ENCODE measurements at regions not wholly inside any gene's neighbourhood (a gene's known extent, or its start where the extent isn't known, plus 50 kb on each side); places are given as distances from the start of the nearest gene placed in this dataset.

DNA sequence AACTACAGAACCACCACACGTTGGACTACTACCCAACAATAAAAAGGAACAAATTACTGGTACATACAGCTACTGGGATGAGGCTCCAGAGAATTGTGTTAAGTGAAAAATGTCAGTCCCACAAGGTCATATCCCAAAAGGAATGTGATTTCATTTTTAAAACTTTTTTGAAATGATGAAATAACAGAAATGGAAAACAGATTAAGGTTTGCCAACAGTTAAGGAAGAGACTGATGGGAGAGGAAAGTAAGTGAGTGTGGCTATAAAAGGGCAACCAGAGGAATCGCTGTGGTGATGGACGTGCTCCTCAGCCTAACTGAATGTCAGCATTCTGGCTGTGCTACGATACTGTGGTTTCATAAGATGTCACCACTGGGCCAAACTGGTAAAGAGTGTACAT is 512.8 kb downstream of the UQCRFS1 start:
- H3K79me1 ChIP-seq (ENCODE audit: low read depth, low read length), result no peaks in the 10 kb centered on the region
- no peak overlapping the region for H2BK5ac ChIP-seq (ENCODE audit: low read length)
- H2BK120ac ChIP-seq (ENCODE audit: low read depth, low read length), result no peak overlapping the region
- H3K14ac ChIP-seq (ENCODE audit: low read length), result no peak overlapping the region
- no peak overlapping the region for H3K18ac ChIP-seq (ENCODE audit: low read length)
- H2BK15ac ChIP-seq (ENCODE audit: low read length), result no peak overlapping the region
- H3K36me3 ChIP-seq (replicated peaks in 1 of 2; ENCODE audit: control insufficient read depth in 2 of 2, insufficient read depth in 2 of 2, low read length in 2 of 2), result peaks cover 0 to 1% of the 10 kb centered on the region in 2 donors
- H3K4me1 ChIP-seq (ENCODE audit: control insufficient read depth in 2 of 2, insufficient read depth in 1 of 2, low read depth in 1 of 2, low read length in 2 of 2), result no peaks in the 10 kb centered on the region
- H2BK12ac ChIP-seq (ENCODE audit: low read length), result no peak overlapping the region
- H3K27ac ChIP-seq (replicated peaks; ENCODE audit: low read length), result no peak overlapping the region
- no peaks in the 10 kb centered on the region for H3K27me3 ChIP-seq (ENCODE audit: control insufficient read depth in 3 of 3, insufficient read depth in 3 of 3, low read depth in 1 of 3, low read length in 3 of 3)
- no peak overlapping the region for H3K9ac ChIP-seq (ENCODE audit: low read depth, low read length, poor library complexity)
- H3K9me3 ChIP-seq (replicated peaks in 1 of 2; ENCODE audit: control insufficient read depth in 2 of 2, insufficient read depth in 1 of 2, low read depth in 1 of 2, low read length in 2 of 2), result no peaks in the 10 kb centered on the region
- no peak overlapping the region for H3K4ac ChIP-seq (ENCODE audit: low read length)
- no peak overlapping the region for H3K23ac ChIP-seq (ENCODE audit: low read depth, low read length, poor library complexity)
- H2AK5ac ChIP-seq (ENCODE audit: low read depth, low read length), result no peak overlapping the region
- H2AFZ ChIP-seq (ENCODE audit: low read length), result no peak overlapping the region
- no peak overlapping the region for H3K4me2 ChIP-seq (ENCODE audit: insufficient read depth, low read length, poor library complexity, severe bottlenecking)
- no peak for DNase-seq (ENCODE audit: low spot score)
- H4K8ac ChIP-seq (ENCODE audit: low read depth, low read length), result no peak overlapping the region
- H3K4me3 ChIP-seq (ENCODE audit: low read length in 2 of 2), result no peak overlapping the region
- no peak overlapping the region for H4K91ac ChIP-seq (ENCODE audit: low read depth, low read length, poor library complexity)
- WGBS, 2 donors (ENCODE audit: extremely low coverage in 2 of 2, insufficient read length in 2 of 2, insufficient replicate concordance in 1 of 2), result no CpG with 5 or more reads among the region's 4 CpGs

DNA sequence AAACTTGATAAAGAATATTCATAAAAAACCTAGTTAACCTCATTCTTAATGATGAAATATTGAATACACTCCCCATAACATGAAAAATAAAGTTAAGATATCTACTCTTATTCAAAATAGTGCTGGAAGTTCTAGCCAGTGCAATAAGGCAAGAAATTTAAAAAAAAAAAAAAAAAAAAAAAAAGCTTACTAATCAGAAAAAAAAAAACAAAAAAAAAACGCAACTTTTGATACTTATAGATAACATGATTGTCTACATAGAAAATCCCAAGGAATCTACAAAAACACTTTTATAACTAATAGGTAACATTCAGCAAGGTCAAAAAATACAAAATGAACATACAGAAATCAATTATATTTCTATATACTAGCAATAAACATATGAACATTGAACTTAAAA is 515.6 kb downstream of the UQCRFS1 start:
- Histone ChIP-seq H2BK5ac (ENCODE audit: low read length) (no peak overlapping the region), H3K4me1 (ENCODE audit: control insufficient read depth in 2 of 2, insufficient read depth in 1 of 2, low read depth in 1 of 2, low read length in 2 of 2) (no peaks in the 10 kb centered on the region), H3K79me1 (ENCODE audit: low read depth, low read length) (no peaks in the 10 kb centered on the region), H4K91ac (ENCODE audit: low read depth, low read length, poor library complexity) (no peak overlapping the region), H2BK12ac (ENCODE audit: low read length) (no peak overlapping the region), H3K4ac (ENCODE audit: low read length) (no peak overlapping the region), H3K14ac (ENCODE audit: low read length) (no peak overlapping the region), H2BK120ac (ENCODE audit: low read depth, low read length) (no peak overlapping the region), H2BK15ac (ENCODE audit: low read length) (no peak overlapping the region), H4K8ac (ENCODE audit: low read depth, low read length) (no peak overlapping the region), H3K4me3 (ENCODE audit: low read length in 2 of 2) (no peak overlapping the region), H3K4me2 (ENCODE audit: insufficient read depth, low read length, poor library complexity, severe bottlenecking) (no peak overlapping the region), H3K23ac (ENCODE audit: low read depth, low read length, poor library complexity) (no peak overlapping the region), H3K9ac (ENCODE audit: low read depth, low read length, poor library complexity) (no peak overlapping the region), H3K9me3 (replicated peaks in 1 of 2; ENCODE audit: control insufficient read depth in 2 of 2, insufficient read depth in 1 of 2, low read depth in 1 of 2, low read length in 2 of 2) (peaks cover 0 to under 1% of the 10 kb centered on the region in 2 donors), H3K36me3 (replicated peaks in 1 of 2; ENCODE audit: control insufficient read depth in 2 of 2, insufficient read depth in 2 of 2, low read length in 2 of 2) (peaks cover 0 to 1% of the 10 kb centered on the region in 2 donors), H3K18ac (ENCODE audit: low read length) (no peak overlapping the region), H2AFZ (ENCODE audit: low read length) (no peak overlapping the region), H2AK5ac (ENCODE audit: low read depth, low read length) (no peak overlapping the region), H3K27ac (replicated peaks; ENCODE audit: low read length) (no peak overlapping the region), H3K27me3 (ENCODE audit: control insufficient read depth in 3 of 3, insufficient read depth in 3 of 3, low read depth in 1 of 3, low read length in 3 of 3) (no peaks in the 10 kb centered on the region)
- no peak for DNase-seq (ENCODE audit: low spot score)
- WGBS, 2 donors (ENCODE audit: extremely low coverage in 2 of 2, insufficient read length in 2 of 2, insufficient replicate concordance in 1 of 2), result no CpG with 5 or more reads among the region's 1 CpG

GRCh38 chr19:28694812-28695211 is 518.1 kb downstream of the UQCRFS1 start:
- H3K27ac ChIP-seq (replicated peaks; ENCODE audit: low read length), result no peak overlapping the region
- no peaks in the 10 kb centered on the region for H3K79me1 ChIP-seq (ENCODE audit: low read depth, low read length)
- H3K18ac ChIP-seq (ENCODE audit: low read length), result no peak overlapping the region
- H3K4me1 ChIP-seq (ENCODE audit: control insufficient read depth in 2 of 2, insufficient read depth in 1 of 2, low read depth in 1 of 2, low read length in 2 of 2), result peaks cover 0 to 2% of the 10 kb centered on the region in 2 donors
- no peak for DNase-seq (ENCODE audit: low spot score)
- H3K4me3 ChIP-seq (ENCODE audit: low read length in 2 of 2), result no peak overlapping the region
- no peak overlapping the region for H4K91ac ChIP-seq (ENCODE audit: low read depth, low read length, poor library complexity)
- H2BK120ac ChIP-seq (ENCODE audit: low read depth, low read length), result no peak overlapping the region
- H2BK5ac ChIP-seq (ENCODE audit: low read length), result no peak overlapping the region
- H2AFZ ChIP-seq (ENCODE audit: low read length), result no peak overlapping the region
- no peak overlapping the region for H4K8ac ChIP-seq (ENCODE audit: low read depth, low read length)
- no peak overlapping the region for H3K4ac ChIP-seq (ENCODE audit: low read length)
- H3K23ac ChIP-seq (ENCODE audit: low read depth, low read length, poor library complexity), result no peak overlapping the region
- 100% methylated on average over 2 of the region's 5 CpGs; no CpG with 5 or more reads in 1 of the 2 donors for WGBS, 2 donors (ENCODE audit: extremely low coverage in 2 of 2, insufficient read length in 2 of 2, insufficient replicate concordance in 1 of 2)
- no peak overlapping the region for H2AK5ac ChIP-seq (ENCODE audit: low read depth, low read length)
- no peak overlapping the region for H3K4me2 ChIP-seq (ENCODE audit: insufficient read depth, low read length, poor library complexity, severe bottlenecking)
- H2BK12ac ChIP-seq (ENCODE audit: low read length), result no peak overlapping the region
- H3K36me3 ChIP-seq (replicated peaks in 1 of 2; ENCODE audit: control insufficient read depth in 2 of 2, insufficient read depth in 2 of 2, low read length in 2 of 2), result no peaks in the 10 kb centered on the region
- H2BK15ac ChIP-seq (ENCODE audit: low read length), result no peak overlapping the region
- no peak overlapping the region for H3K9ac ChIP-seq (ENCODE audit: low read depth, low read length, poor library complexity)
- H3K9me3 ChIP-seq (replicated peaks in 1 of 2; ENCODE audit: control insufficient read depth in 2 of 2, insufficient read depth in 1 of 2, low read depth in 1 of 2, low read length in 2 of 2), result peaks cover 0 to 2% of the 10 kb centered on the region in 2 donors
- H3K14ac ChIP-seq (ENCODE audit: low read length), result no peak overlapping the region
- no peaks in the 10 kb centered on the region for H3K27me3 ChIP-seq (ENCODE audit: control insufficient read depth in 3 of 3, insufficient read depth in 3 of 3, low read depth in 1 of 3, low read length in 3 of 3)

GRCh38 chr19:28691683-28692082 is 521.3 kb downstream of the UQCRFS1 start:
- no peak overlapping the region for H3K23ac ChIP-seq (ENCODE audit: low read depth, low read length, poor library complexity)
- peaks cover 0 to 2% of the 10 kb centered on the region in 2 donors for H3K4me1 ChIP-seq (ENCODE audit: control insufficient read depth in 2 of 2, insufficient read depth in 1 of 2, low read depth in 1 of 2, low read length in 2 of 2)
- H2AFZ ChIP-seq (ENCODE audit: low read length), result no peak overlapping the region
- WGBS, 2 donors (ENCODE audit: extremely low coverage in 2 of 2, insufficient read length in 2 of 2, insufficient replicate concordance in 1 of 2), result no CpG with 5 or more reads among the region's 1 CpG
- no peak overlapping the region for H2BK120ac ChIP-seq (ENCODE audit: low read depth, low read length)
- no peaks in the 10 kb centered on the region for H3K27me3 ChIP-seq (ENCODE audit: control insufficient read depth in 3 of 3, insufficient read depth in 3 of 3, low read depth in 1 of 3, low read length in 3 of 3)
- no peak overlapping the region for H2BK15ac ChIP-seq (ENCODE audit: low read length)
- H3K79me1 ChIP-seq (ENCODE audit: low read depth, low read length), result no peaks in the 10 kb centered on the region
- no peak overlapping the region for H2BK5ac ChIP-seq (ENCODE audit: low read length)
- H4K8ac ChIP-seq (ENCODE audit: low read depth, low read length), result no peak overlapping the region
- no peak overlapping the region for H4K91ac ChIP-seq (ENCODE audit: low read depth, low read length, poor library complexity)
- H3K36me3 ChIP-seq (replicated peaks in 1 of 2; ENCODE audit: control insufficient read depth in 2 of 2, insufficient read depth in 2 of 2, low read length in 2 of 2), result no peaks in the 10 kb centered on the region
- no peak overlapping the region for H3K4ac ChIP-seq (ENCODE audit: low read length)
- no peak overlapping the region for H3K4me2 ChIP-seq (ENCODE audit: insufficient read depth, low read length, poor library complexity, severe bottlenecking)
- H2BK12ac ChIP-seq (ENCODE audit: low read length), result no peak overlapping the region
- H3K9me3 ChIP-seq (replicated peaks in 1 of 2; ENCODE audit: control insufficient read depth in 2 of 2, insufficient read depth in 1 of 2, low read depth in 1 of 2, low read length in 2 of 2), result peaks cover 0 to 2% of the 10 kb centered on the region in 2 donors
- H2AK5ac ChIP-seq (ENCODE audit: low read depth, low read length), result no peak overlapping the region
- no peak for DNase-seq (ENCODE audit: low spot score)
- H3K14ac ChIP-seq (ENCODE audit: low read length), result no peak overlapping the region
- no peak overlapping the region for H3K9ac ChIP-seq (ENCODE audit: low read depth, low read length, poor library complexity)
- H3K18ac ChIP-seq (ENCODE audit: low read length), result no peak overlapping the region
- H3K27ac ChIP-seq (replicated peaks; ENCODE audit: low read length), result no peak overlapping the region
- H3K4me3 ChIP-seq (ENCODE audit: low read length in 2 of 2), result no peak overlapping the region

Measured in neuronal stem cell (in vitro differentiated cells).